Spleen (tissue), 7 donors: ENCODE measurements at regions not wholly inside any gene's neighbourhood (a gene's known extent, or its start where the extent isn't known, plus 50 kb on each side); places are given as distances from the start of the nearest gene placed in this dataset.

Source experiments
- CTCF ChIP-seq, 11 experiments: fragments of 200-600 bp in 7 of 11; fragments of 450-650 bp in 4 of 11; sonication (generic) in 4 of 11; IDR thresholded peaks in 8 of 11; conservative IDR thresholded peaks in 3 of 11; 1 replicate in 7 of 11; 2 replicates in 4 of 11; pipeline versions ENCODE4 v1.4.0 to v1.8.0; 2016 to 2021; ENCODE audit warnings: antibody characterized with exemption in 11 of 11, inconsistent platforms in 4 of 11, mild to moderate bottlenecking in 1 of 11
- POLR2A ChIP-seq, 3 donors: fragments of 450-650 bp; IDR thresholded peaks; one replicate each; pipeline ENCODE4 v1.5.1; 2017; ENCODE audit warnings: antibody characterized with exemption in 3 of 3, mild to moderate bottlenecking in 1 of 3
- donor health status: DM: no; HTN: no; CAD: no; lungs with moderate emphysema.
- donor health status: DM: no; HTN: no; CAD: no.
- donor health status: DM: no; HTN: no; CAD: no.

GRCh38 chr5:44652674-44653073 is 156.1 kb upstream of the MRPS30 start:
- TF ChIP-seq CTCF (IDR thresholded peaks at IDR 0.05 in 8 of 11, conservative IDR thresholded peaks at IDR 0.05 in 3 of 11) (no peak), POLR2A (IDR thresholded peaks at IDR 0.05) (no peak)
